ENCODE measurements at regions not wholly inside any gene's neighbourhood (a gene's known extent, or its start where the extent isn't known, plus 50 kb on each side); places are given as distances from the start of the nearest gene placed in this dataset.

DNA sequence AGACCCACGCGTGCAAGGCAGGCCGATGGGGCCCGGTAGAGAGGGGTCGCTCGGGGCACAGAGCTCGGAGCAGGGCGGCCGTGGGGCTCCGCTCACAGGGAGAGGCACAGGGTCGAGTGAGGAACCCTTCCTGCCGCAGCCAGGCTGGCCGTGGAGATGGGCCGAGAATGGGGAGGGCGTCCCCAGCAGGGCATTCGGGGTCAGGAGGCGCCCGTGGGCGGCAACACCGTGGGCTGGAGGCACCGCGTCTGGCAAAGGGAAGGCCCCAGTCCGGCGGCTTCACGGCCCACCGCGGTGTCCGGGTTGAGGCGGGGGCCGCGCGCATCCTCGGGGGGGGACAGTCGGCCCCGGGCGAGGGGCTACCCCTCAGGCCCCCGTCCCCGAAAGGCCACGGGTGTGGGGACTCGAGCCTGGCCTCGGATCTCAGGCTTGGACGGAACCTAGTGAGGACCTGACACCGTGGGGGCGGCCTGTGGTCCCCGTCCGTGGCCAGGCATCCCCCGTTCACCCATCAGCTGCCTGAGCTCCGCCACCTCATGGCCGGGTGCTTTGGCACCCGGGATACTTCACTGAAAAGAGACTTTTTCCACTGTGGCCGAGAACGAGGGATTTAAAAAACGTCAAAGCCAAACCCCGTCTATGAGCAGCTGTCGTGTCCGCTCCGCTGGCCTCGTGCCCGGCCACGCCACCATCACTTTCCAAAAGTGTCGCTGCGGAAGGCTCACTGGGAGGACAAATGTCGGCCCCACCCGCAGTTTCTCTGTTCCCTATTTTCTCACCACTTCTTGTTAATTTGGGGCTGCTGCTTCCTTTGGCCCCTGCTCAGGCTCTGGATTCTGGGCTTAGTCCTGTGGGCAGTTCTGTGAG is 73.6 kb downstream of the METRNL start:
- H3K27ac Mint-ChIP-seq, result peak overlapping the region in 2 of 3 donors; percentile 76 to 94
- H3K4me1 Mint-ChIP-seq, result peaks cover 6 to 10% (median 10%) of the 10 kb centered on the region in 3 donors
- H3K9me3 Mint-ChIP-seq, result no peaks in the 10 kb centered on the region
- peak overlapping the region in 2 of 4 donors; percentile 47 to 81 for H3K4me3 Mint-ChIP-seq
- H3K27me3 Mint-ChIP-seq, result peaks cover 5% of the 10 kb centered on the region
- peaks cover 5% of the 10 kb centered on the region for H3K36me3 Mint-ChIP-seq

DNA sequence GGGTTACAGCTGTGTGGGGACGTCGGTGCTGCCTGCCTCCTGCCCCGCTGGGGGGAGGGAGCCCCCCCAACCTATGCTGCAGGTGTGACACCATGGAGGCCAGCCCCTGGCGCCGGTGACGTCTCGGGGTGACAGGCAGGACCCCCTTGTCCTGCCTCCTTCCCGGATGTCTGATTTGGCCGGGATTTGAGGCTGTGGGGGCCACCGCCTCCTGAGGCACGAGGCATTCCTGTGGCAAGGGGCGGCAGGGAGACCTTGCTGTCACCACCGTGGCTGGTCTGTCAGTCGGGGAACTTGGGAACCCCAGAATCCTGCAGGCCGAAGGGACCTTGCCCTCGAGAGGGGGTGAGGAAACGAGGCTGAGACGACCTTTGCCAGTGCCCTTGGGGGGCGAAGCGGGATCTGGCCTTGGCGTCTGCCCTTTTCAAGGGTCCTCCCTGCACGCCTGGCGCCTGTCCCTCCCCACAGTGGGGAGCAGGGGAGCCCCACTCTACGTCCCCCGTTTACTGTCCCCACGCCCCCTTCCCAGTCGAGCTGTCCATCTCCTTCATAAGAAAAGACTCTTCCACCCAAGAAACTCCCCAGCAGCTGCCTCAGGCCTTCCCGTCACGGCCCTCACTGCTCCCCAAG is 74.4 kb downstream of the METRNL start:
- peak overlapping the region in 2 of 3 donors; percentile 76 to 94 for H3K27ac Mint-ChIP-seq

GRCh38 chr17:83154311-83155127 is 75.1 kb downstream of the METRNL start:
- Mint-ChIP-seq H3K4me3 (no peak overlapping the region), H3K4me1 (peaks cover 6 to 10% (median 10%) of the 10 kb centered on the region in 3 donors), H3K9me3 (no peaks in the 10 kb centered on the region), H3K36me3 (peaks cover 5% of the 10 kb centered on the region), H3K27ac (no peak overlapping the region), H3K27me3 (peaks cover 5% of the 10 kb centered on the region)

More for the DNA sequence above, 74.4 kb downstream of the METRNL start:
- Mint-ChIP-seq H3K9me3 (no peaks in the 10 kb centered on the region), H3K36me3 (peaks cover 5% of the 10 kb centered on the region), H3K4me1 (peaks cover 6 to 10% (median 10%) of the 10 kb centered on the region in 3 donors), H3K27me3 (peaks cover 5% of the 10 kb centered on the region), H3K4me3 (no peak overlapping the region)

- Mint-ChIP-seq H3K4me3 (no peak overlapping the region), H3K4me1 (peaks cover 6 to 10% (median 10%) of the 10 kb centered on the region in 3 donors), H3K9me3 (no peaks in the 10 kb centered on the region), H3K36me3 (peaks cover 5% of the 10 kb centered on the region), H3K27me3 (peaks cover 7% of the 10 kb centered on the region), H3K27ac (no peak overlapping the region)
These were observed 76.0 kb downstream of the METRNL start for GRCh38 chr17:83155128-83156121.

DNA sequence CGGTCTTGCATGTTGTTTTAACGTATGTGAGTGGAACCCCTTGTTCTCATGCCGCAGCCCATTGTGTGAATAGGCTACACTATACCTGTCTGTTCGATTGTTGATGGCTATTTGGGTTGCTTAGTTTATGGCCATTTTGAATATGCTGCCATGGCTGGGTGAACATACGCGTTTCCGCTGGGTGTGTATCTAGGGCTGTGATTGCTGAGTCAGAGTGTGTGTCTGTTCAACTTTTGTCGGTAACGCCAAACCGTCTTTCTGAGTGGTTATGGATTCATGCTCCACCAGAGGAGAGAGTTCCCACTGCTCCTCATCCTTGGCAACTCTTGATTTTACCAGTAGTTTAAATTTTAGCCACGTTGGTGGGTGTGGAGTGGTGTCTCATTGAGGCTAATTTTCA is 77.0 kb downstream of the METRNL start:
- Mint-ChIP-seq H3K27me3 (peaks cover 4% of the 10 kb centered on the region), H3K9me3 (no peaks in the 10 kb centered on the region), H3K36me3 (peaks cover 3% of the 10 kb centered on the region), H3K27ac (no peak overlapping the region), H3K4me3 (no peak overlapping the region), H3K4me1 (peaks cover 6 to 10% (median 10%) of the 10 kb centered on the region in 3 donors)

GRCh38 chr17:83159204-83160049 is 80.0 kb downstream of the METRNL start:
- no peaks in the 10 kb centered on the region for H3K9me3 Mint-ChIP-seq
- no peak overlapping the region for H3K4me3 Mint-ChIP-seq
- H3K36me3 Mint-ChIP-seq, result peaks cover 1% of the 10 kb centered on the region
- H3K27ac Mint-ChIP-seq, result no peak overlapping the region
- H3K27me3 Mint-ChIP-seq, result peaks cover 3% of the 10 kb centered on the region
- H3K4me1 Mint-ChIP-seq, result peaks cover 2 to 8% (median 5%) of the 10 kb centered on the region in 3 donors

- H3K27ac Mint-ChIP-seq, result no peak overlapping the region
- H3K27me3 Mint-ChIP-seq, result peaks cover 3% of the 10 kb centered on the region
- no peak overlapping the region for H3K4me3 Mint-ChIP-seq
- no peaks in the 10 kb centered on the region for H3K36me3 Mint-ChIP-seq
- peaks cover 0 to 1% (median 0%) of the 10 kb centered on the region in 3 donors for H3K9me3 Mint-ChIP-seq
- H3K4me1 Mint-ChIP-seq, result peaks cover 0 to 8% (median 5%) of the 10 kb centered on the region in 3 donors
These were observed 81.3 kb downstream of the METRNL start for GRCh38 chr17:83160443-83161297.

DNA sequence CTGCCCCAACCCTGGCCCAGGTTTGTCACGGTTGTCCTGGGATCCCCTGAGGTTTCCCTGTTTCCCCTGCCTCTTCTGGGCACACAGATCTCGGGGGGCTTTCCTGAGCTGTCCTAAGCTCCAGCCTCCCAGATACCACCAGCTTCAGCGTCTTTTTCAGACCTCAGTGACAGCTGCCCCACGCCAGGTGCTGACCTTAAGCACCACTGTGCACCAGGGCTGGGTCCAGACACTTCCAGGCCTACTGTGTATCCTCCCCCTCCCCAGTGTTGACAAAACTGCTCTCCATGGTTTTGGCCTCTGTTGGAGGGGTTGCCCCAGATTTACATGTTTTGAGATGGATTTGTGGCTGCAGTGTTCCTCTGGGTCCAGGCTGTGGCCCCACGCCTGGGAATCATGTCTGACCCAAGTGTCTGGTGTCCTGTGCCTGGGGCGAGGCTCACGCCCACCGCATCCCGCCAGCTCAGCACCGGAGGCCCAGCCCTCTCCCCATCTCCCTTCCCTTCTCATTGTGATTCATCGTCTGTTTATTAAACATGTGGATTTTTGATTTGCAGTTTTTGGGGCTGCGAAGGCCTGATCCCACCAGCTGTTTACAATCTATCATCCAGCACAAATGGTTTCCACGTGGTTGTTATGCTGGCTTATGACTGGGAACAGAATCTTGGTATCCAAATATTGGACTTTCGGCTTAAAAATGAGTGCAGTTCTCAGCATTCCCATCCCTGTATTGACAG is 82.1 kb downstream of the METRNL start:
- Mint-ChIP-seq H3K36me3 (peaks cover 2% of the 10 kb centered on the region), H3K4me1 (peaks cover 0 to 2% (median 2%) of the 10 kb centered on the region in 3 donors), H3K4me3 (no peak overlapping the region), H3K27ac (no peak overlapping the region), H3K9me3 (peaks cover 0 to 1% (median 0%) of the 10 kb centered on the region in 3 donors), H3K27me3 (peaks cover 3% of the 10 kb centered on the region)

GRCh38 chr17:83162035-83162745 is 82.8 kb downstream of the METRNL start:
- Mint-ChIP-seq H3K4me3 (no peak overlapping the region), H3K27ac (no peak overlapping the region), H3K27me3 (peaks cover 6% of the 10 kb centered on the region), H3K36me3 (peaks cover 2% of the 10 kb centered on the region), H3K9me3 (peaks cover 4 to 6% (median 6%) of the 10 kb centered on the region in 3 donors), H3K4me1 (no peaks in the 10 kb centered on the region)

- peaks cover 10% of the 10 kb centered on the region for H3K27me3 Mint-ChIP-seq
- H3K27ac Mint-ChIP-seq, result no peak overlapping the region
- no peak overlapping the region for H3K4me3 Mint-ChIP-seq
- H3K4me1 Mint-ChIP-seq, result no peaks in the 10 kb centered on the region
- peaks cover 2% of the 10 kb centered on the region for H3K36me3 Mint-ChIP-seq
- peaks cover 6 to 12% (median 10%) of the 10 kb centered on the region in 3 donors for H3K9me3 Mint-ChIP-seq
These were observed 85.1 kb downstream of the METRNL start for GRCh38 chr17:83164490-83164889.

DNA sequence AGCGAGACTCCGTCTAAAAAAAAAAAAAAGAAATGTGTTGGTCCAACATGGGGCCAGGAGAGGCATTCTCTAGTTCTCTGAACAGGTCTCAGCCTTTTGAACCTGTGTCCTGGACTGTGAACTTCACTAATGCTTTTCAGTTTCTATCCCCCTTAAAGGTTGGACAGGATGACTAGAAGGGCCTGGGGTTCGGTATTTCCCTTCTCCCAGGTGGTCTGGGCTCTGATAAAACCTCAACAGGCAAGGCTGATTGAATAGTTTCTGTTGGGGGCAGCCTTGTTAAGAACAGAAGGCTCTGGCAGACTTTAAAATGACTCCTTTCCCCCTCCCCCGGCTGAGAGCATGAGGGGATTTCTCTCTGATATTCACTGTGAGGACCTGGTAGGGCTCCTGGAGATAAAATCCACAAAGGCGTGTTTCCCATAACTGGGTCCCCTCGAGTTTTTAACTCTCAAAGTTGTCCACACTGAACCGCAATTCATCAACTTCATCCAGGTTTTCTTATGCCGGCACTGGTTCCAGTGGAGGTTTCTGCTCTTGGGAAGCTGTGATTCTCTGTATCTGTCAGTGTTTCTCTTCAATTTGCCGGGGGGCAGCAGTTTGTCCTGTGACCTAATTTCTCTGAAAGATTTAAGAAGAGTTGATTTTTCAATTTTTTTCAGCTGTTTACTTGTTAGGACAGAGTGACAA is 91.3 kb downstream of the METRNL start:
- Mint-ChIP-seq H3K27me3 (peaks cover 25% of the 10 kb centered on the region), H3K27ac (peak overlapping the region in 1 of 3 donors; percentile 46), H3K9me3 (peaks cover 5 to 15% (median 12%) of the 10 kb centered on the region in 3 donors), H3K36me3 (peaks cover 2% of the 10 kb centered on the region), H3K4me1 (peaks cover 9 to 10% (median 10%) of the 10 kb centered on the region in 3 donors), H3K4me3 (no peak overlapping the region)

All from IgD-negative memory B cell (primary cell).